ENCODE measurements at regions not wholly inside any gene's neighbourhood (a gene's known extent, or its start where the extent isn't known, plus 50 kb on each side); places are given as distances from the start of the nearest gene placed in this dataset.

GRCh38 chr1:238409191-238409850, 518.6 kb upstream of the ZP4 start (continued):
- TF ChIP-seq E2F4 (CRISPR knock-in tag; IDR thresholded peaks at IDR 0.05; ENCODE audit: borderline replicate concordance, low read depth) (no peak), CREM (CRISPR knock-in tag; IDR thresholded peaks at IDR 0.05) (no peak), IRF1 (CRISPR knock-in tag; IDR thresholded peaks at IDR 0.05) (no peak)

- no peak overlapping the region for H3K4me3 Mint-ChIP-seq
- no peak overlapping the region for H3K27ac Mint-ChIP-seq
- ChIA-PET POLR2A (no interaction called here), CTCF (no interaction called here)
- ATAC-seq (no peak), DNase-seq (ENCODE audit: low spot score) (no peak)
- H3K9me3 Mint-ChIP-seq: peaks cover 3% of the 10 kb centered on the region; the same call in 1 of the 2 replicates
- H3K4me1 Mint-ChIP-seq: peaks cover 10% of the 10 kb centered on the region
- no peaks in the 10 kb centered on the region for H3K27me3 Mint-ChIP-seq (ENCODE audit: low read depth)
- no peaks in the 10 kb centered on the region for H3K36me3 Mint-ChIP-seq
- TF ChIP-seq HMGA2 (CRISPR knock-in tag; IDR thresholded peaks at IDR 0.05) (no peak), STAT6 (CRISPR knock-in tag; conservative IDR thresholded peaks at IDR 0.05; ENCODE audit: low read depth) (no peak), ZBTB43 (CRISPR knock-in tag; IDR thresholded peaks at IDR 0.05) (no peak), JAZF1 (CRISPR knock-in tag; IDR thresholded peaks at IDR 0.05) (no peak), ZNF121 (CRISPR knock-in tag; IDR thresholded peaks at IDR 0.05) (no peak), ATF2 (CRISPR knock-in tag; IDR thresholded peaks at IDR 0.05; ENCODE audit: borderline replicate concordance, low read depth) (no peak), TEAD4 (CRISPR knock-in tag; IDR thresholded peaks at IDR 0.05) (no peak), ZNF532 (CRISPR knock-in tag; IDR thresholded peaks at IDR 0.05; ENCODE audit: borderline replicate concordance) (no peak), SOX15 (CRISPR knock-in tag; IDR thresholded peaks at IDR 0.05) (no peak), PRRX2 (CRISPR knock-in tag; IDR thresholded peaks at IDR 0.05) (no peak), ZNF425 (CRISPR knock-in tag; conservative IDR thresholded peaks at IDR 0.05) (no peak), E2F1 (CRISPR knock-in tag; IDR thresholded peaks at IDR 0.05) (no peak)
Observed at GRCh38 chr1:238408737-238409136, 518.0 kb upstream of the ZP4 start.
